GM19467 (cell line): ENCODE measurements at regions not wholly inside any gene's neighbourhood (a gene's known extent, or its start where the extent isn't known, plus 50 kb on each side); places are given as distances from the start of the nearest gene placed in this dataset.

Experiments
- ATAC-seq: cut with Tn5 transposase; IDR thresholded peaks from one replicate; pipeline ENCODE4 v1.9.1; 2021; ENCODE audit warnings: mild to moderate bottlenecking, moderate library complexity; ENCODE audit not compliant: unreplicated experiment

GRCh38 chr9:23145467-23145866 lies 680.6 kb downstream of the ELAVL2 start:
- ATAC-seq: no peak

GRCh38 chr9:23153058-23153457 lies 673.0 kb downstream of the ELAVL2 start:
- ATAC-seq: no peak

- ATAC-seq: no peak
These were observed 665.5 kb downstream of the ELAVL2 start for GRCh38 chr9:23160491-23160890.

- no peak for ATAC-seq
These were observed 665.0 kb downstream of the ELAVL2 start for GRCh38 chr9:23160952-23161469.

- ATAC-seq: no peak
These were observed 663.3 kb downstream of the ELAVL2 start for GRCh38 chr9:23162789-23163188.

GRCh38 chr9:23171479-23171878 lies 654.6 kb downstream of the ELAVL2 start:
- no peak for ATAC-seq

GRCh38 chr9:23172206-23172605 lies 653.8 kb downstream of the ELAVL2 start:
- ATAC-seq: no peak

GRCh38 chr9:23172979-23173637 lies 652.9 kb downstream of the ELAVL2 start:
- ATAC-seq: no peak

GRCh38 chr9:23194281-23194680 lies 631.8 kb downstream of the ELAVL2 start:
- no peak for ATAC-seq

GRCh38 chr9:23215688-23216087 lies 610.4 kb downstream of the ELAVL2 start:
- no peak for ATAC-seq

GRCh38 chr9:23219471-23219870 lies 606.6 kb downstream of the ELAVL2 start:
- no peak for ATAC-seq

GRCh38 chr9:23220171-23220570 lies 605.9 kb downstream of the ELAVL2 start:
- ATAC-seq: no peak

- no peak for ATAC-seq
These were observed 605.1 kb downstream of the ELAVL2 start for GRCh38 chr9:23220957-23221356.

- no peak for ATAC-seq
These were observed 596.1 kb downstream of the ELAVL2 start for GRCh38 chr9:23229890-23230317.

GRCh38 chr9:23232831-23233230 lies 593.2 kb downstream of the ELAVL2 start:
- ATAC-seq: no peak

- ATAC-seq: no peak
These were observed 582.5 kb downstream of the ELAVL2 start for GRCh38 chr9:23243523-23243922.

GRCh38 chr9:23245067-23245466 lies 581.0 kb downstream of the ELAVL2 start:
- ATAC-seq: no peak

GRCh38 chr9:23254404-23255184 lies 571.4 kb downstream of the ELAVL2 start:
- no peak for ATAC-seq

- no peak for ATAC-seq
These were observed 570.7 kb downstream of the ELAVL2 start for GRCh38 chr9:23255346-23255745.

- ATAC-seq: no peak
These were observed 567.5 kb downstream of the ELAVL2 start for GRCh38 chr9:23258569-23258968.

- no peak for ATAC-seq
These were observed 547.5 kb downstream of the ELAVL2 start for GRCh38 chr9:23278561-23278960.

- ATAC-seq: no peak
These were observed 538.6 kb downstream of the ELAVL2 start for GRCh38 chr9:23287390-23287789.
